HG03095 (cell line): ENCODE measurements at regions not wholly inside any gene's neighbourhood (a gene's known extent, or its start where the extent isn't known, plus 50 kb on each side); places are given as distances from the start of the nearest gene placed in this dataset.
"Not testable (repeated sequence)": the region's sequence is repeated elsewhere in the genome, so short reads cannot be mapped to it uniquely, and the experiment has no call there.

ENCODE experiments used
- ATAC-seq: cut with Tn5 transposase; IDR thresholded peaks from one replicate; pipeline ENCODE4 v1.9.1; 2021; ENCODE audit warnings: moderate library complexity; ENCODE audit not compliant: unreplicated experiment

DNA sequence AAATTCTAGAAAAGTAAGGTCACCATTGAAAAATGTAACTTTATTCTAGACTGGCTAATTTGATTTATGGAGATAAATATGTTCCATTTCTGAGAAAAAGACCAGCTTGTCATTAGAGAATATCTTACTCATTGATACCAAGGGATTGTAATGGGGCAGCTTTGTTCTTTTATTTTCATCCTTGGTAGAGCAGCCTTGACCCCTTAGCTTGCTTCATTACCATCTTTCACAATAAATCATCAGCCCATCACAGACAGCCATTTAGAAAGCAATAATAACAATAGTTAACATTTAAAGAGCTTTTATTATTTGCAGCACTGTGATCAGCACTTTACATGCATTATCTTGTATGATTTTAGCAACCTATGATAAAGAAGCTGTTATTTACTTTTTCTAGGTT, 253.6 kb downstream of the C3orf38 start:
- ATAC-seq: no peak

DNA sequence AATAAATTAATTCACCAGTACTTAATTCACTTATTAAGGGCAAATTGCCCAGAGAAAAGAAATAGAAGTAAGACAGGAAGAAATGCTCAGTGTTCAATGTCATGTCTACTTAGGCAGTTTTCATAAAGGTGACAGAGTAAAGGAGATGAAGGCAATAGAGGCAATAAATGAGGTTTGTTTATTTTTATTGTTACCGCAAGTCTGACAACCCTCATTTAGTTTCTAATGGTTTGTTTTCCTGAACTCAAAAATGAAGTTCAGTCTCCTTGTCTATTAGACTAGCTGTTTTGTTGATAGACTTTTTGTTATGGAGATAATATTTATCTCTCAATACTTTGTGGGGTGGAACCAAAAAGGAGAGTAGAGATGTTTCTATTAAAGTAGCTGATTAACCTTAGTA, 258.3 kb downstream of the C3orf38 start:
- ATAC-seq: no peak

DNA sequence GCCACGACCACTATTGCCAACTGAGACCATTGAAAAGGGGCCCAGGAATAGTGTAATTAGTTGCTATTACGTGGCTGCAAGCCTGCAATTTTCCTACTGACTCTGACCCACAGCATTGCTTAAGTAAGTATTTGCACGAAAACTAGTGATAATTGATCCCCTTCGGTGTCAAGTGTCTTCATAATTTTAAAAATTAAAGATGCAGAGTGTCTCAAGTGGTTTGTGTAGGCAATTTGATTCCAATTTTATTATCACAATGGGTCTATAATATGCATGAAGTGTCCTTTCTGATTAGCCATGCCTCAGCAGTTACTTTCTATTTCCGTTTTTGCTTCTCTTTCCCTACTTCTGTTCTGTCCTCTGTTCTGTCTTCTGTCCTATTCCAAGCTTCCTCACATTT, 259.2 kb downstream of the C3orf38 start:
- no peak for ATAC-seq

DNA sequence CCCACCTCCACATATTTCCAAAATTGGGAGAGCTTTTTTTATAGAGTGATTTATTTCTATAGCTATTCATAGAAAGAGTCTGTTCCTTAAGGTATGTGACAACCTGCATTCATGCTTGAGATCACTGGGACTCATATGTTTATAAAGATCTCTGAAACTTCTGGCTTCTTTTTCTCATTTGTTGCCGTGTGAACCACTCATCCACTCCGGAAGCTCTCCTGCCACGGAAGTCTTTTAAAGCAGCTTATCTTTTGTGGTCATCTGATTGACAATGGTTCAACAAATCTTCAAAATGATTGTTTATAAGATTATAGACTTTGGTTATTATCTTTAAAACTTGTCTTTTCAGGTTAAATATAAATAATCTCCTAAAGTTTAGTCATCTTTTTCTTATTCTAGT, 260.5 kb downstream of the C3orf38 start:
- ATAC-seq: no peak

DNA sequence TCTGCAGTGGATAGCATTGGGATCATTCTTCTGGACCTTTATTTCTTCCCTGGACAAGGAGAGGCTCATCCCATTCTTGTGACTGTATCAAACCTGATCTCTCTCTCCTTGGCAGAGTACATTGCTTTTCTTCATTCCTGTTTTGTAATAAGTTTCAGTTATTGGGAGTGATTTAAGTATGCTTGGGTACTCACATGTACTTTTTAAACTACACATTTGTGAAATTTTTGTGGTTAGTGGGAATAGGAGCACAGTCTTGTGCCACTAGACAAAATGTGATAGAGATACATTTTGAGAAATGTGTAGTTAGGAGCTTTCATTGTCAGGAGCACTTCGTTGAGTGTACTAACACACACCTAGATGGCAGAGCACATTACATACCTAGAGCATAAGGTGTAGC, 262.6 kb downstream of the C3orf38 start:
- no peak for ATAC-seq

DNA sequence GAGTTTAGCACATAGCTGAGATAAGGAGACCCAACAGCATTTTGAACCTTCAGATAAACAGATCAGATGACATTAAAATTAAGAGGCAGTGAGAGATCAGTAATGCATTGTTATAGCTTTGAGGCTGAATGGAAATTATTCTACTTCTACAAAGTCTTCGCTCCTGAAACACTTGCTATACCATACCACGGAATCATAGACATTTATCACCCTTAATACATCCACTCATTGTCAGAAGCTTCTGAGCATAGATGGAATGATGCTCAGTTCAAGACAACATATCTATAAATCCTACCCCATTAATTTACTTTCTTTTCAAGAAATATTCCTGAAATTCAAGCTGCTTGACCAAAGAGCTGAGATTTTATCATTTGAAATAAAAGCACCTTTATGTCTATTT, 266.7 kb downstream of the C3orf38 start:
- no peak for ATAC-seq

DNA sequence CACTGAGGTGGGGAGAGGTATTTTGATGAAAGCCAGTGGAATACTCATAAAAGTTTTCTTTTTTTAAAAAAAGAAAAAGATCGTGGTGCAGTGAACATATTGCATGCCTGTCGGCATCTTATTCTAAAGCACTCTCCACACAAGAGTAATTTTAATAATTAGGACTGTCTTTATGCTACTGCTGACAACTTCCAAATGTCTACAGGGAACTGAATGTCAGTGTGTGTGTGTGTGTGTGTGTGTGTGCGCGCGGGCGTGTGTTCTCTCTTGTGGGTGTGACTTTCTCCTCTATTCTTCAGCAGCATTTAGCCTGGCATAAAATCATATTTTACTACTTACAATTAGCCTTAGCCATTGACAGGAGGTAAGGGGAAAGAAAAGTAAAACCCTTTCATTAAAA, 268.5 kb downstream of the C3orf38 start:
- no peak for ATAC-seq

DNA sequence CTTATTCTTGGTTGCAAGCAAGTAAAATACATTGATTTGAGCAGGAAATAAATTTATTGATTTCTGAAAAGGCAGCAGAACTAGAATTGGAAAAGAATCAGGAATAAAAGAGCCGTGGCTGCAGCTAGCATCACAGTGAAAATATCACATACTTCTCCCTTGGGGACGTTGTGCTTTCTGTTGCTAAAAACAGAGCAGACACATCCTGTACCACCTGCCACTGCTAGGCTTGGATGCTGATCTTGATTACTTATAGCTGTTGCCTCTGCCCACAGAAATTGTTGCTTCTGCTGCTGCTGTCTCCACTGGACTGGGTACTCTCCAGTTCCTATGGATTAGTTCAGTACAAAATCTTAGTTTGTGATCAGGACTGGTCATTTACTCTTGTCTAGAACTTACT, 283.8 kb downstream of the C3orf38 start:
- peak; percentile 95 for ATAC-seq

DNA sequence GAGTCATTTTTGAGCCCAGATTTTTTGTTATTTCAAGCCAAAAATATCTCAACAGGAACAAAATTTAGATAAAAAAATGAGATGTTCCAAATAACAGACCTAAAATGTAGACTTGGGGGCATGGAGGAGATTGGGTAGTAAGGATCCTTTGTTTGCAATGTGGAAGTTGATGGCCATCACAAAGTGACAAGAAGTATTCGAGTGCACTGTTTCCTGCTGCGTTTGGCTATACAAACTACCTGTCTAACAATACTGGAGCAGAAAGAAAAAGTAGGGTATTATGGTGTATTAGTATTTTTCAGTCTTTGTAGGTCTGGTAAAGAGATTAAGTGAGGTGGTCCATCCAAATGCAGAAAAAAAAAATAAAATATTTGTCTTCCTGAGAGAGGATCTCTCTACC, 284.2 kb downstream of the C3orf38 start:
- ATAC-seq: no peak

DNA sequence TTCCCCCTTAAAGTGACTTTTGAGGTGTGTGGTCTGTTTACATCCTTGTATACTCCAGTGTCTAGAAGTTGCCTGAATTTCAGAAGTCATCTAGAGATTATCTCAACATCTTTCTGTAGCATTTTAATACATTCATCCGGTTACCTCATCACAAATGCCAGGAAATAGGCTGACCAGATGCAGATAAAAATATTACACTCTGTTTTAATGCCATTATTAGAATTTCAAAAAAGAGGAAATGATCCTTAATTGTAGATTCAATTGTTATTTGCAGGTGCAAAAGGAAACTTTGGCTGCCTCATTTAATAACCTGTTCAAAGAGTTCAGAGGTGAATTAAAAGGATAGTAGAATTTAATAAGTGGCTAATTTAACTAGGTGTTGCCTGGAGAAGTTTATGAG, 290.9 kb downstream of the C3orf38 start:
- no peak for ATAC-seq

DNA sequence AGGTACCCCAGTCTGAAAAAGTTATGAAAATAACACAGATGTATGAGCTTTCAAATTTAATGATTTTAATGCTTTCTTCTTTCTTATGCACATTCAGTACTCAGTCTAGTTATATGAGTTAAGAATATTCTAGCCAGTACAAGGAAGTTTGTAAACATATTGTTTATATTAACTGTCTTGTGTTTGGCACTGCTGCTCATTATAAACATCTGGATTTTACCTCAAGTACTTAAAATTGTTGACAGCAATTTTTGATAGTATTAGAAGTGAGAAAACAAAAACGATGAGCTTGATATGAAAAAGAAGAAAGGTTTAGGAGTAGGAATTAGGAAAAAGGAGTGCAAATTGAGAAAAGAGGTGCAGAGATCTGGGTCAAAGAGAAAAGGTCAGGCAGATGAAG, 293.3 kb downstream of the C3orf38 start:
- ATAC-seq: no peak

DNA sequence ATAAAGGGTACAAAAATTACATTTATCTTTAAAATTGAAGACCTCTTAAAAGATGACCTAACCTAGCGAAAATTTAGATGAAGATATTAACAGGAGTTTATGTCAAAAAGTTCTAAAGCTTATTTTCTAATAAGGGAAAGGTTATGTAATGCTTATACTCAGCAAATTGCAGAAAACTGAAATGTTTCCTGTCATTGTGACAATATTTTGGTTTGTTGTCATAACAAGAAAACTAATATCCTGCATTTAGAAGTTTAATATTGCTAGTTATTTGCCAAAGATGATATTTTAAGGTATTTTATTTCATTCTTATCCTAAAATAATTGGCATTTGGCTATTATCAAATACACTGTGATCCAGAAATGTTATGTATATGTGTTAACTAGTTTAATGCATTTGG, 294.5 kb downstream of the C3orf38 start:
- no peak for ATAC-seq

DNA sequence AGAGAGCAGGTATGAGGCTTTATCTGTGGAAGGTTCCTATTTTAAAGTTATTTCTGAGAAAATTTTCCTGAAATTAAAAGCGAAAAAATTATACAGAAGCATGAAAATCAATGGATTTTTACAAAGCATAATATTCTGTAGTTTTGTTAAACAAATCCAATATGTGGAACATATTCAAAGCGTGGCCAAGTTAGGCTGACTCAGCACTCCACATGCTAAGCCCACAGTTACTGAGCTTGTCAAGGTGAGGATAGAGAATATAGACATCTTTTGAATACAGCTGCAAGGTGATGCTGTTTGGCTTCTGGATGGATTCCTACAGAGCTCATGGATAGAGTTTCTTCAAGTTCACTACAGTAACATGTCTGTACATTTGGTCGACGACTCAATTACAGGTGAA, 302.5 kb downstream of the C3orf38 start:
- no peak for ATAC-seq

DNA sequence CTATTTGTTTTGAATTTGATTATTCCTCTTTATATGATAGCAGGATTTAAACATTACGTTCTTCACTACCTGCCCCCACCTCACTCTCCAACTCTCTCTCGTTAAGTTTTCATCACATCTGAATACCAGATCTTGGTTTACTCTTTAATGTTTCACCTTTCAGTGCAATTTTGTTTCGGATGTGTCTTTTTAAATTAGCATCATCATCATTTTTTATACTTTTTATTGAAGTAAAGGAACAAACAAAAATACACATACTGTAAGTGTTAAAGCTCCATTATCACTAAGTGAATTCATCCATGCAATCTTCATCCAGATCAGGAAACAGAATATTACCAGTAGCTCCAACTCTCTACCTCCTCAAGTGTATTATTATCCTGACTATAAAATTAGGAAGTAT, 310.6 kb downstream of the C3orf38 start:
- no peak for ATAC-seq

DNA sequence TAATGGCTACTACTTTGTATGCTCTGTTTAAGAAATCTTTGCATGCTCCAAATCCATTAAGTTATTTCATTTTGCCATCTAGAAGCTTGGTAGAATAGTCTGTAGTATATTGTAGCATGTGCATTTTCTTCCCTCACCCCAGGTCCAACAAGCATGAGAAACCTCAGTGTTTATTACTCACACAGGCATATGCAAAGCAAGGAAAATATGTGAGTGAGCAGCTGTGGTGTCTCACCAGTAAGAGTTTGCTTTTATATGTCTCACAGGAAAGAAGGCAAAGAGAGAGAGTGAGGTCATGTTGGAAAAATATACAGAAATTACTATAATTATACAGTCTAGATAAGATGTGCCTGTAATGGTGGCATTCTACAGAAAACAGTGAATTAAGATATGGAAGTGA, 312.5 kb downstream of the C3orf38 start:
- no peak for ATAC-seq

DNA sequence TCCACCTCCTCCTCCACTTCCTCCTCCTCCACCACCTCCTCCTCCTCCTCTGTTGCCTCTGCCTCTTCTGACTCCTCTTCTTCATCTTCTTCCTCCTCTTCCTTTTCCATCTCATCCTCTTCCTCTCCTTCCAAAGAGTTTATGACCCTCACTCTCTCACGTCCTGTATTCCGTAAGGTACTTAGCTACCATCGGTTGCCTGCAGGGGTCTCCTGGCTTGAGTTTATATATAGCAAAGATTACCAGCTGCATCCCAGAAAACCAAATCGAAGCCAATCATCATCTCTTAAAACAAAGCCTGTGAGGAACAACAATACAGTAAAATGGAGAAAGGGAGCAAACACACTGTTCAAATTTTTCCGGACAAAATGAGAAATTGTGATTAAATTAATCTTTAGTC, 317.4 kb downstream of the C3orf38 start:
- ATAC-seq: no peak

DNA sequence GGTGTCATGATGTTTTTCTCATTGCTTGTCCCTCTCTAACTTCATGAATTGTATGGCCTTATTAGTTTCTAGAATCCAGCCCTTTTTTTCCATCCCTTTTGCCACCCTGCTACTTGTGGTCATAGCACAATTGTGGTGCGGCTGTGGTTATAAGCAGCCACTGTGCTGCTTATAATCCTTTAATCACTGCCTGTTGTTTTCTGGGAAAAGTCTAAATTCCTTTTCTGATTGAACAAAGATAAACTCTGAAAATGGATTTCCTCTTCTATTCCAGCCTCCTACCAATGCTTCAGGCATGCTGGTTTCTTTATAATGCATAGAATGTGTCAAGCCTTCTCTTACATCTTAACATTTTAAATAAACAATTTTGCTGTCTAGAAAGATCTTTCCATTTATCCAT, 319.5 kb downstream of the C3orf38 start:
- ATAC-seq: no peak

DNA sequence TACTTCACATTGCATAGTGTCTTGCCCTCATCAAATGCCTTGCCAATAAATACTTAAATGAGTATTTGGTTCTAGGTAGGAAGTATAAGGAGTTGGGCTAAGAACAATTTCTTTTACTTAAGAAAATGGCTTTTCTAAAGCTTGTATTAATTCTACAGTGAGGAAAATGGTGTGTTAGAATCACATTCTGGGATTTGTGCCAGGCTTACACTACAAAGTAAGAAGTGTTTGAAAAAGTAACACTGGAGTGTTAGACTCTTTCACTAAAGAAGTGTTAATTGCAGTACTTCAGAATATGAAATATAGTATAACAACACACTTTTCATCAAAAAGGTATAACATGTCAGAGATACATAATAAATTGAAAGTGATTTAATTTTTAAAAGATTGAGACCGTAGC, 328.7 kb downstream of the C3orf38 start:
- ATAC-seq: no peak

DNA sequence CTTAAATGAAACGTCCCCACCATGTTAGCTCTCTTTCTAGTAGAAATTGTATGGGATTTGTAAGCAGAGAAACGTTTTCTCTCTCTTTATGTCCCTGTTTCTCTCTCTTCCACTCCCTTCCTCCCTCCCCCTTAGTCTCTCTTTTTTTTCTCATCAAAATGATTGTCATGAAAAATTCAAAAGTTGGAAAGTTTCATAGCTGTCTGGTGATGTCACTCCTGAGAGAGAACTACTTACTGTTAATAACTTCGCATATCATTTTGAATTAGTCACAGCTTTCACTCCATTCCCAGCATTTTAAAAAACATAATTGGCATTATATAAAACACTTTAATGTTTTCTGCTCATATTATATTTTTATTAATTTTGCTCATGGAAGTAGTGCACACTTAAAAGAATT, 331.1 kb downstream of the C3orf38 start:
- no peak for ATAC-seq

DNA sequence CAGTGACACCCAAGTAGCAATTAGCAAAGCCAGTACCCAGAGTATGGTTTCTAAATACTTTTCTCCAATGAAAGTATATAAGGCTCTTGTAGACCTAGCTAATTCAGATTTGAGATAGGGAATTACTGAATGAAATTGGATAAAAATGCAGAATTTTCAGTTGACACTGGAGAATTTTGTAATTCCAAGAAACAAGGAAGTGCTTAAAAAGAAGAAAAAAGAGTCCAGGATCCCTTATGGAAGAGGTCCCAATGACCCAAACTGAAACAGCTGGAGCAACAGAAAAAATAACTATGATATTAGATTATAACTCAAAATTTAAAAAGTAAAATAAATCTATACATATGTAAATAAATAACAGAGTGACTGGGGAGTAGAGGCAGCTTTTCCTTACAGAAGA, 335.2 kb downstream of the C3orf38 start:
- no peak for ATAC-seq

DNA sequence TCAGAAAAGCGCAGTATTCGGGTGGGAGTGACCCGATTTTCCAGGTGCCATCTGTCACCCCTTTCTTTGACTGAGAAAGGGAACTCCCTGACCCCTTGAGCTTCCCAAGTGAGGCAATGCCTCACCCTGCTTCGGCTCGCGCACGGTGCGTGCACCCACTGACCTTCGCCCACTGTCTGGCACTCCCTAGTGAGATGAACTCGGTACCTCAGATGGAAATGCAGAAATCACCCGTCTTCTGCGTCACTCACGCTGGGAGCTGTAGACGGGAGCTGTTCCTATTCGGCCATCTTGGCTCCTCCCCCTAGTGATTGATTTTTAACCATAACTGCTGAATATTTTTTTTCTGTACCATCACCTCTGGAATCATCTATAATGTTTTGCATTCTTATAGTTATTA, 359.1 kb downstream of the C3orf38 start:
- not testable (repeated sequence) for ATAC-seq

DNA sequence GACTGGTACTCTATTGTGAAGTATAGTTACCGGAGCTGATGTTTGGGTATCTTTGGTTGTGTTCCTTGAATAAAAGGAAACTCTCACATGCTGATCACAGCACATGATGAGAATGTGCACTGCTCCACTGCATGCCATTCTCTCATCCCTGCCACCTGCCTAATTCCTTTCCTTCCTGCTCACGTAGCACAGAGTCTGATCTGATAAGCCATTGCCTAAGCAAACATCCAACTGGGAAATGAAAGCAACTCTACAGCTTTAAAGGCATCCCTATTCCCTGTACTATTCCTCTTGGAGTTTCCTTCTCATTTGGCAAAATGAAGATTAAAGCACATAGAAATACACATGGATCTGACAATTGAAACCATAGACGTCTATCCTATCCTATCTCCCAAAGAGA, 359.8 kb downstream of the C3orf38 start:
- ATAC-seq: no peak

DNA sequence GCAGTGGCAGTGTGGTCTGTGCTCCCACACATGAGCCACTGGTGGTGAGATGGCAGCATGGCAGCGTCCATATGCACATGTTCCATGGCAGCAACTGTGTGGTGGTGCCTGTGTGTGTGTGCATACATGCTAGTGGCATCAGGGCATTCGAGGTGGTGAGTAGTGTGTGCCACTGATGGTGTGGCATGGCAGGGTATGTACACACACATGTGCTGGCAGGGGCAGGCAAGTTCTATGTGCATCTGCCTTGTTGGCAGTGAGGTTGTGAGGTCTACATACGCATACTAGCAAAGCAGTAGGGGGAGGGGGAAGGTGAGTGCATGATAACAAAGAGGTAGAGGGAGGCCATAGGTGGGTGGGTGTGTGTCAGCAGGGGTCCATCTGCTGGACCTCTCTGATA, 378.7 kb downstream of the C3orf38 start:
- no peak for ATAC-seq

DNA sequence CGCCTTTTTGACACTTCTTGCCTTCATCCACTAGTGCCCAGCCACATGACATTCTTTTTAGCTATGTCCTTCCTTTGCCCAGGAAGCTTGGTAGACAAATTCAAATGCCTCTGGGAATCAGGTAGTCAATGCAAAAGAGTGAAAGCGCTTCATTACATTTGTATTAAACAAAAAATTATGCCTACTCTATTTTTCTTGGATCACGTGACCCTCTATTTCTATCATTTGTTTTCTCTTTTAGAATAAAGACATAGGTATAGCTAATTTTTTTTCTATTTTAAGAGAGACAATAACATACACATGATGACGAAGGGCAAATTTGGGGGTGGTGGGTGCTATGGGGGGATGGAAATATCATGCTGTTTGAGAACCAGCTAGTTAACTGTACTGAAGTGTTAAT, 384.8 kb downstream of the C3orf38 start:
- ATAC-seq: no peak
